CD4-positive, alpha-beta T cell treated with Interferon gamma for 1 hour (primary cell): ENCODE measurements at regions not wholly inside any gene's neighbourhood (a gene's known extent, or its start where the extent isn't known, plus 50 kb on each side); places are given as distances from the start of the nearest gene placed in this dataset.
"Not testable (repeated sequence)": the region's sequence is repeated elsewhere in the genome, so short reads cannot be mapped to it uniquely, and the experiment has no call there.

Experiments
- DNase-seq: peaks from one replicate; pipeline ENCODE4 v3.0.0-alpha.2; 2020

GRCh38 chr2:120539937-120540718 lies 194.2 kb downstream of the INHBB start:
- no peak for DNase-seq

- DNase-seq, result no peak
Observed at GRCh38 chr2:120540719-120541552, 194.7 kb upstream of the GLI2 start.

GRCh38 chr2:120541553-120541932 lies 194.1 kb upstream of the GLI2 start:
- no peak for DNase-seq

- no peak for DNase-seq
Observed at GRCh38 chr2:120541972-120542670, 193.5 kb upstream of the GLI2 start.

GRCh38 chr2:120542911-120543527 lies 192.6 kb upstream of the GLI2 start:
- DNase-seq, result no peak

DNA sequence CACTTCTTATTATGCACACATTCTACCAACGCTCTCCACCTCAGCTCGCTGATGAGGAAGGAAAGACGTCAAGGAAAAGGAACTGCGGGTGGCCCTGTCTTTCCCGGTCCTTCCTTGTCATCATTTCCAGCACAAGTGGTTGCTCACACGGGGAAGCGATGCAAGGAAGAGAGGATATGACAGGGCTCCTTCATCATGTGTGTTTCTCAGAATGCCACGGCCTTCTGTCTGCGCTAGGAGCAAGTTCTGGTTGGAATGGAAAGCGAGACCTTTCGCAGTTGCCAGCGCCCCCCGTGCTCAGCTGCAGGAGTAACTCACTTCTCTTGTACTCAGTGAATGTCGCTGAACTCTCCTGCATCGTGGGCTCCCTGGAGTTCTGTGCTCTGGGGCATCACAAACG lies 191.8 kb upstream of the GLI2 start:
- no peak for DNase-seq

DNA sequence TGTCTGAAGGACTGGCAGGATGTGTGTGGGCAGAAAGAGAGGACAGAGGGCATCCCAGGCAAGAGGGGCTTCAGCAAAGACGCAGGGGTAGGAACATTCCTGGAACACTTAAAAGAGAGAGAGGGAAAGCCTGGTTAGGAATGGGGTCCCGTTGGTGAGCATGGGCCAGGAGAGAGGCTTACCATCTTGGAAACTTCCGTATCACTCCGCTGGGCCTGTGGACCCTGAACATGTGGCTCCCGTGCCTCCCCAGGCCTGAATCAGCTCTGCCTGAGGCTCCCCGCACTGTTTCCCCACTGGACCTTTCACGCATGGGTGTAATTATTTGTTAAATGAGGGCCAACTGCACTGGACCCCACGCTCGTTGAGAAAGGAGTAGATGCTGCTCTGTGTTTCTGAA lies 191.1 kb upstream of the GLI2 start:
- no peak for DNase-seq

- not testable (repeated sequence) for DNase-seq
Observed at GRCh38 chr2:120545007-120545406, 190.7 kb upstream of the GLI2 start.

- DNase-seq, result no peak
Observed at GRCh38 chr2:120545521-120546047, 190.1 kb upstream of the GLI2 start.

DNA sequence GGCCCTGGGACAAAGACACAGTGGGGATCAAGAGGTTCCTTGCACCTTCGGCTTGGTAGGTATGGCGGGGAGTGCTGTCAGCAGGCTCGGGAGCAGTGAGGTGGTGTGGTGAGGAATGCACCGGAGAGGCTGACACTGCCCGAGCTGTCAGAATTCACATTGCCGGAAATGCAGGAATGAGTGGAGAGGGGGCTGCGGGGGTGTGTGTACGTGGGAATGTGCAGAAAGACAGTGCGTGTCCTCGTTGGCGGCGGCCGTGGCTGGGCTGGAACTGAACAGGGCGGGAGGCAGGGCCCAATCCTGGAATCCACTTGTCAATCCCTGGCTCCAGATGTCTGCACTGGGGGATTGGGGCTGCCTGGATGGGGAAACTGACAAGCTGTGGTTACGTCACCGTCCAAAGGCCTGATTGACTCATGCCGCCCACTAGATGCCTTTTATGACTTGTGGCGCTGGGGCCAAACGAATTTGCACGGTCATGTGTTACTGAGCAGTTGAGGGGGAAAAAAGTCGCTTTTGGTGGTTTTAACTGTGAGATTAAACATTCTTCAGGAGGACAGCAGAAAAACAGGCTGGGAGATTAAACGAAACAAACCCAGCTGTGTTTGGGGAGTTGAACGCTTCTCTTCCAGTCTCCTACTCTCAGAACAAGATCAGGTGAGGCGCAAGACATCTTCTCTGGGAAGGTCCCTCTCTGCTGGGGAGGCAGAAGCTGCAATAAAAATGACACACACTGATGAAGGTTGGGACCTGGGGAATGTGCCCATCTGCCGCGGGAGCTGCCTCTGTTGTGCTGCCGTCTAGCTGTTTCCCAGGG lies 189.4 kb upstream of the GLI2 start:
- no peak for DNase-seq

GRCh38 chr2:120546865-120547390 lies 188.7 kb upstream of the GLI2 start:
- no peak for DNase-seq

GRCh38 chr2:120547662-120548061 lies 188.0 kb upstream of the GLI2 start:
- DNase-seq, result no peak

- DNase-seq, result no peak
Observed at GRCh38 chr2:120548627-120549608, 186.8 kb upstream of the GLI2 start.

DNA sequence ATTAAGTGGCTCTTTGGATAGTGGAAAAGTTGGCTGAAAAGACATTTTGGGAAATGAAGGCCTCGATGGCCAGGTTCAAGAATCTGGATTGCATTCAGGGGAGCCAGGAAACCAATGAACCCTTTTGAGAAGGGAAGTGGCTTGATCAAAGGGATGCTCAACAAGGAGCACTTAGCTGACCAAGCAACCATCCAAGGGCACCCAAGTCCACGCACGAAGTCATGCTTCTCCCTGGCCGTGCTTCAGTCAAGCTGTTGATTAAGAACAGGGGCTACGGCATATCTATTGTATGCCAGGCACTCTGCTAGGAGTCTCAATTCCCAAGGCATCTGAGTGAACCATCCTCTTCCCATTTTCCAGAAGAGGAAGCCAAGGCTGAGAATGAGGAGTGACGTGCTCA lies 185.8 kb upstream of the GLI2 start:
- no peak for DNase-seq

DNA sequence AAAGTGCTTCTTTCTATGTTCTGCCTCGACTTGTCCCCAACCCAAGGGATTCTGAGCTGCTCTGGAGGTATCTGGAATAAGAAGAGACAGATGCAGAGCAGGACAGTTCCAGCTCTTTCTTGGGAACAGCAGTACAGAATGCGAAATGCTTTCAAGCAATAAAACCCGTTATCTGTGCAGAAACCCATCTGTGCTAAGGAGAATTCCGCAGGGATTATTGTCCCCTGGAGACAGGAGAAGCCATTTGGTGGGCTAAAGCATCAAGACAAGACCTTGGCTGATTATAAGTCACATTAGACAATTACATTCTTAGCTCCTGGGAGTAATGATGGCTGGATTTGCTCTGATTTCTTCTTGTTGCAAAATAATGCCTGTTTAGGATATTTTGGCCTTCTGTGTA lies 185.4 kb upstream of the GLI2 start:
- DNase-seq, result no peak

GRCh38 chr2:120550893-120551446 lies 184.7 kb upstream of the GLI2 start:
- no peak for DNase-seq

- no peak for DNase-seq
Observed at GRCh38 chr2:120551522-120551921, 184.1 kb upstream of the GLI2 start.

DNA sequence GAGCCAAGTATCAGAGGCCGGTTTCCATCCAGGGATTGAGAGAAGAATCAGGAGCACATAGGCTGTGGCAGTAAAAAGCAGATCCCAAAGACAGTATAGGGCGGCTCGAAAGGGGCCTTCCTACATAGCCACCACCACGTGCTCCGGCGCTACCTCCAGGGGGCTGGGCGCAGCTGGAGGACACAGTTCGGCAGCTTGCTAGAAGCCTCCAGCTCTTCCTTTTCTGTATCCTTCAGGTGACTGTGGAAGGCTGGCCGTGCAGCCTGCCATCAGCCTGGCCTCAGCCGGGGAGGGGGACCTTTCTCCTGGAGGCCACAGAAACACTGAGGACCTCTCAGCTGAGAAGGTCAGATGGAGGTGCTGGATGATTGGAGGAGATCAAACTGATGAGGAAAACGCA lies 183.6 kb upstream of the GLI2 start:
- no peak for DNase-seq

DNA sequence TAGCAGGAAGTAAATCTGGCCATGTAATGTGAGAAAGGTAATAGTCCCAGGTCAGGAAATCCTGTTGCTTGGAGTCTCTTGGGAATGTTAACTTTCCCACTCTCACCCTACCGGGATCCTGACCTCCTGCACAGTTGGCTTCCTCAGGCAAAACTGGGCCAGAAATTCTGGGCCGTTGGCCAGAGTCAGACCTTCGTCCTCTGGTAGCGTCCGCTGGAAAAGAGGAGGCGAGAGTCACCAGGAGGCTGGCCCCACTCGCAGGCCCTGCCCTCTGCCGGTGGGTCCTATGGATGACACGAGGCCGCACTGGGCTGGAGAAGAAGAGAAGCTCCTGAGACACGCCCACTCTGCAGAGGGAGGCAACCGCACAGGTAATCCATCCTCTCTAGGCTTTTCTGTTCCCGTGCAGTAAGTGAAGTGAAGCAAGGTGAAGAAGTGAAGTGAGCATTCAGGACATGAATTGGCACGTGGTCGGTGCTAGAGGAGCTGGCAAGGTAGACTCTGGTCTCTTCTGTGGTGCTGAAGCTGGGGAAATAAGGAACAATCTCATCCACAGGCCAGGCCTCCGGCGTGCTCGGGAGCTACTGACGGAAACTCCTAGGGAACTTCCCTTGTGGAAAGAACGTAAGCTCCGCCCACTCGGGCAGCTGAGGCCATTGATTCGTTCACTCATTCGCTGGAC lies 182.7 kb upstream of the GLI2 start:
- no peak for DNase-seq

- DNase-seq, result no peak
Observed at GRCh38 chr2:120554625-120555032, 181.0 kb upstream of the GLI2 start.
